ENCODE measurements at regions not wholly inside any gene's neighbourhood (a gene's known extent, or its start where the extent isn't known, plus 50 kb on each side); places are given as distances from the start of the nearest gene placed in this dataset.
A peak's percentile ranks its signal among the peaks of the same experiment; 100 is the strongest.

GRCh38 chr1:232225336-232226131, 404.4 kb downstream of the SIPA1L2 start:
- no peak for DNase-seq

- no peak for DNase-seq
Measured at GRCh38 chr1:232223887-232224286, 406.0 kb downstream of the SIPA1L2 start.

- DNase-seq, result no peak
Measured at GRCh38 chr1:232223183-232223708, 406.7 kb downstream of the SIPA1L2 start.

- DNase-seq, result no peak
Measured at GRCh38 chr1:232222614-232223013, 407.3 kb downstream of the SIPA1L2 start.

GRCh38 chr1:232221802-232222499, 408.0 kb downstream of the SIPA1L2 start:
- no peak for DNase-seq

- peak; percentile 25 for DNase-seq
Measured at GRCh38 chr1:232218955-232219865, 410.7 kb downstream of the SIPA1L2 start.

GRCh38 chr1:232213928-232214327, 416.0 kb downstream of the SIPA1L2 start:
- no peak for DNase-seq

GRCh38 chr1:232212253-232212652, 417.7 kb downstream of the SIPA1L2 start:
- DNase-seq, result no peak

- DNase-seq, result no peak
Measured at GRCh38 chr1:232211149-232211548, 418.8 kb downstream of the SIPA1L2 start.

- no peak for DNase-seq
Measured at GRCh38 chr1:232209357-232209756, 420.6 kb downstream of the SIPA1L2 start.

- no peak for DNase-seq
Measured at GRCh38 chr1:232207073-232207866, 422.7 kb downstream of the SIPA1L2 start.

- DNase-seq, result no peak
Measured at GRCh38 chr1:232204269-232204668, 425.7 kb downstream of the SIPA1L2 start.

- DNase-seq, result no peak
Measured at GRCh38 chr1:232201024-232201423, 428.9 kb downstream of the SIPA1L2 start.

- DNase-seq, result no peak
Measured at GRCh38 chr1:232196042-232196441, 433.9 kb downstream of the SIPA1L2 start.

GRCh38 chr1:232194424-232194823, 435.5 kb downstream of the SIPA1L2 start:
- DNase-seq, result no peak

- DNase-seq, result no peak
Measured at GRCh38 chr1:232193451-232193783, 436.5 kb downstream of the SIPA1L2 start.

- no peak for DNase-seq
Measured at GRCh38 chr1:232192781-232193450, 437.0 kb downstream of the SIPA1L2 start.

GRCh38 chr1:232191560-232191959, 438.4 kb downstream of the SIPA1L2 start:
- no peak for DNase-seq

GRCh38 chr1:232188318-232188717, 441.6 kb downstream of the SIPA1L2 start:
- DNase-seq, result no peak

- DNase-seq, result no peak
Measured at GRCh38 chr1:232186931-232187330, 443.0 kb downstream of the SIPA1L2 start.
